ENCODE measurements at regions not wholly inside any gene's neighbourhood (a gene's known extent, or its start where the extent isn't known, plus 50 kb on each side); places are given as distances from the start of the nearest gene placed in this dataset.

- TF ChIP-seq HNF4G (IDR thresholded peaks at IDR 0.05) (no peak), EGR1 (IDR thresholded peaks at IDR 0.05; ENCODE audit: low read depth in 2 of 2) (no peak), ZBTB33 (IDR thresholded peaks at IDR 0.05) (no peak), YY1 (IDR thresholded peaks at IDR 0.05) (no peak), NR2F2 (IDR thresholded peaks at IDR 0.05) (no peak), FOXA1 (IDR thresholded peaks at IDR 0.05) (no peak), RXRA (IDR thresholded peaks at IDR 0.05) (no peak), FOXA2 (IDR thresholded peaks at IDR 0.05) (no peak), MAX (IDR thresholded peaks at IDR 0.05) (no peak), ATF3 (IDR thresholded peaks at IDR 0.05) (no peak)
Measured at GRCh38 chr2:176479961-176480360, 210.7 kb downstream of the MTX2 start.

GRCh38 chr2:176482107-176482506 is 212.9 kb downstream of the MTX2 start:
- no peak for DNase-seq (ENCODE audit: low spot score)
- no peaks in the 10 kb centered on the region for H3K36me3 ChIP-seq (ENCODE audit: control insufficient read depth in 4 of 4, insufficient read depth in 3 of 4, low read depth in 1 of 4, low read length in 3 of 4)
- TF ChIP-seq YY1 (IDR thresholded peaks at IDR 0.05) (no peak), SP1 (IDR thresholded peaks at IDR 0.05) (no peak), HNF4G (IDR thresholded peaks at IDR 0.05) (no peak), REST (IDR thresholded peaks at IDR 0.05) (no peak), JUND (IDR thresholded peaks at IDR 0.05) (no peak), EGR1 (IDR thresholded peaks at IDR 0.05; ENCODE audit: low read depth in 2 of 2) (no peak), ZBTB33 (IDR thresholded peaks at IDR 0.05) (no peak), TAF1 (conservative IDR thresholded peaks at IDR 0.05) (no peak), MAX (IDR thresholded peaks at IDR 0.05) (no peak), NR2F2 (IDR thresholded peaks at IDR 0.05) (no peak), RAD21 (IDR thresholded peaks at IDR 0.05) (no peak), FOXA1 (IDR thresholded peaks at IDR 0.05) (no peak), FOXA2 (IDR thresholded peaks at IDR 0.05) (no peak), ATF3 (IDR thresholded peaks at IDR 0.05) (no peak), GABPA (IDR thresholded peaks at IDR 0.05 in 1 of 2, conservative IDR thresholded peaks at IDR 0.05 in 1 of 2) (no peak)

More at GRCh38 chr2:176479961-176480360, 210.7 kb downstream of the MTX2 start:
- Histone ChIP-seq H3K9ac (ENCODE audit: low read depth in 1 of 2, low read length in 2 of 2) (no peak overlapping the region), H3K36me3 (ENCODE audit: control insufficient read depth in 4 of 4, insufficient read depth in 3 of 4, low read depth in 1 of 4, low read length in 3 of 4) (no peaks in the 10 kb centered on the region), H3K9me3 (ENCODE audit: control insufficient read depth in 4 of 4, low read length in 3 of 4) (no peaks in the 10 kb centered on the region), H3K4me1 (ENCODE audit: control insufficient read depth in 4 of 4, insufficient read depth in 4 of 4, low read length in 3 of 4) (no peaks in the 10 kb centered on the region), H3K27me3 (ENCODE audit: control insufficient read depth in 4 of 4, insufficient read depth in 4 of 4, low read length in 3 of 4) (peaks cover 0 to 2% (median 0%) of the 10 kb centered on the region in 4 donors), H3K27ac (ENCODE audit: low read depth in 1 of 2, low read length in 2 of 2) (no peak overlapping the region), H3K4me3 (ENCODE audit: low read depth in 1 of 3, low read length in 3 of 3) (no peak overlapping the region)
- no peak for DNase-seq (ENCODE audit: low spot score)
- WGBS, result 93% methylated on average over 1 of the region's 1 CpG

More at GRCh38 chr2:176482107-176482506, 212.9 kb downstream of the MTX2 start:
- H3K27me3 ChIP-seq (ENCODE audit: control insufficient read depth in 4 of 4, insufficient read depth in 4 of 4, low read length in 3 of 4), result peaks cover 0 to 2% (median 0%) of the 10 kb centered on the region in 4 donors
- H3K4me3 ChIP-seq (ENCODE audit: low read depth in 1 of 3, low read length in 3 of 3), result no peak overlapping the region
- H3K27ac ChIP-seq (ENCODE audit: low read depth in 1 of 2, low read length in 2 of 2), result no peak overlapping the region
- H3K9me3 ChIP-seq (ENCODE audit: control insufficient read depth in 4 of 4, low read length in 3 of 4), result no peaks in the 10 kb centered on the region
- no peak overlapping the region for H3K9ac ChIP-seq (ENCODE audit: low read depth in 1 of 2, low read length in 2 of 2)
- no peaks in the 10 kb centered on the region for H3K4me1 ChIP-seq (ENCODE audit: control insufficient read depth in 4 of 4, insufficient read depth in 4 of 4, low read length in 3 of 4)
- WGBS, result 75% methylated on average over 3 of the region's 3 CpGs
